ENCODE measurements at regions not wholly inside any gene's neighbourhood (a gene's known extent, or its start where the extent isn't known, plus 50 kb on each side); places are given as distances from the start of the nearest gene placed in this dataset.

DNA sequence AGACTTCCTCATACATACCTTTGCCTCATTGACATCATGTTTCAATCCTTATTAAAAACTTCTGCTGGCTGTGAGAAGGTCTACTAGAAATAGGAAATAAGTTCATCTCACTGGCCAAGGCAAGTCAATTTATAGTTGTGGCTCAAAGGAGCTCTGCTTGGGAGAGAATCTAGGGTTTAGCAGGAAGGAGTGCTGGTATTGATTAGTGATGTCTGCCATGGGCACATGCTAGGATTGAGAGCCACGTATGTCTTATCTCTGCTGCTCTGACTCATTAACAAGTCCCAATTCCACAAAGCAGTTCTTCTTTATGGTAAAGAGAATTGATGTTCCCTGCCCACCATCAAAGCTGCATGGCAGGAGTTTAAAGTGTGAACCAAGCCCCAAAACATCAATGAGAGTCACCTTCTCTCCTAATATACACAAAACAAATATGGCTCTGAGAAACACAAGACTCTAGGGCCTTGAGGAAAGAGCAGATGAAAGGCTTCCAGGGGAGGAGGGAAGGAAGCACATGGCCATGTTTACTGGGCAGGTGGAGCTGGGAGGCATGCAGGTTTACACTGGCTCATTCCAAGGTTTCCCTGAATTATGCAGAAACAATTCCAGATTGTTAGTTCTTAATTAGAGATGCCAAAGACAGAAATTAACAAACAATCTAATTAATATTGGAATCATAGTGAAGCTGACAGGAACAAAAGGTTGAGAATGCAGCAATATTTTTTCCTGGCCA, 931.9 kb upstream of the TMEM132C start:
- no peak for DNase-seq (ENCODE audit: low read depth, low spot score)

DNA sequence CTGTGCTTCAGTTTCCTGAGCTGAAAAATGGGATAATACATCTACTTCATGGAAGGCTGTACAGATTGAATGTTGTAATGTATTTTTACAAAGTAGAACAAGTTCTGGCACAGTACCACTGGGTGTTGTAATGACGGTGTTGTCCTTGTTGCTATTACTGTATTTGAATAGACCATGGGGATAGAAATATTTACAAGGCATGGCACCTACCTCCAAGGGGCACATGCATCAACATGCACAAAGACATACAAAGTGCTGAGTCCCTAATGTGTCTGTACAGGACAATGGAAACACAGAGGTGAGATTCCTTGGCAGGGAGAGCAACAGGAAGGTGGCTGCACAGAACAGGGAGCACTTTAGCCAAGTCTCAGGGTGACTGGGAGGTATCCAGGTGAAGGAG, 930.6 kb upstream of the TMEM132C start:
- no peak for DNase-seq (ENCODE audit: low read depth, low spot score)

DNA sequence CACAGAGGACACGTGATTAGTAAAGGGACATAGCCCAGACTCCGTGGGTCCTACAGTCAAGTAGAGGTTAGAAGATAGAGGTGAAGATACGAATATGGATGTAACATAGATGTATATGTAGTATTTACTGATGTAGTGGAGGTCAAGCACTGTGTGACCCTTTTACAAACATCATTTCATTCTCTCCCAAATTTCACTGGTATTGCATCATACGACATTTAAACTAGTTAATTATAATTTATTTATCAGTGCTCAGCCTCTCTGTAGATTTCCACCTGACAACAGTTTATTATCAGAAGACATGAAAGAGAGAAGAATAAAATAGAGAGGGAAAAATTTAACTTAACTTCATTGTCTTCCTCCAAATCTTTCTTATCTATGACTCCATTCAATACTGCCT, 927.9 kb upstream of the TMEM132C start:
- DNase-seq (ENCODE audit: low read depth, low spot score) = no peak

DNA sequence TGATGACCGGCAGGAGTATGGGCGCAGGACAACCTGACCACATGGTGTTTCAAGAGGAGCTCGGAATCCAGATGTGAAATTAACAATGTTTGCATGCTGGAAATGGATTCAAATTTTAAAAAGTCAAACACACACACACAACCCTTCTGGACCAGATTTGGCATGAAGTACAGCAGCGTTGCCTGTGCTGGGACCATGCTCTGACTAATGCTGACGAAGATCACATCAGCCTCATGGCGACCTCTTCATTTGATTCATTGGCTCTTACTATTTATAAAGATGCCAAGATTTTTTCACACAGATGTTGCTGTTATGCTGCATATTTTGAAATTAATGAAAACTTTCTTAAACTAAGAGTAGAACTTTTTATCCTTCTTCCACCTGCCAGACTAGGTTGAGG, 926.6 kb upstream of the TMEM132C start:
- no peak for DNase-seq (ENCODE audit: low read depth, low spot score)

DNA sequence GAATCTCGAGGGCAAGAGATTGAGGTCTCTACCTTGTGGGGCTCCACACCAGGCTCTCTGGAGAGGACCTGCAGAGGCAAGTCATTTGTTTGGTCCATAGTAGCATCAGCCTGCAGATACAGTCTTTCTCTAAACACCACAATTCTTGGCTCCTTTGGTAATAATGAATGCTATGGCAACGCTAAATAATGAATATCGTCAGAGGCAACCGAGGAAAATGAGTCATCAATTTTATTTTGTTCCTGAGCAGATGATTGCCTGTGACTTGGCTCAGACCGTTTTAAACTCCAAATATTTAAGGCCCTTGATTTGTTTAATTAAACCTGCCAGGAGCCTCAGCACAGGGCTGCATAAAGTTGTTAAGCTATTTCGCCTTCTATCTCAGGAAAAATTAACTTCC, 924.1 kb upstream of the TMEM132C start:
- DNase-seq (ENCODE audit: low read depth, low spot score) = peak; percentile 39

DNA sequence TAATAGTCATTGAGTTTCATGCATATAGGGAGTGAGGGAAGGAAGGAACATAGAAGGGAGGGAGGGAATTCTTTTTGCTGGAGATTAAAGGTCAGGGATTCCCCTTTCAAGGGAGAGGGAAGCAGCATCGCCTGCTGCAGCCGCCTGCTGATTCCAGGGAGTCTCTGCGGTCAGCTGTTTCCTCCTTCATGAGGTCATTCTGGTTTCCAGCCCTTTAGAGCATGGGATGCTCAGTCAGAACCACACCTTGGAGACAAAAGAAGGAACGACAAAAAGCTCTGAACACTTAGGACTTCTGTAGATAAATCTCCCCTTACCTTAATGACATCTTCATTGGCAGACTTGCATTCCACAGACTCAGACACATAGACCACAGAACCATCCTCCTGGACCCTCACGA, 923.0 kb upstream of the TMEM132C start:
- DNase-seq (ENCODE audit: low read depth, low spot score) = no peak

DNA sequence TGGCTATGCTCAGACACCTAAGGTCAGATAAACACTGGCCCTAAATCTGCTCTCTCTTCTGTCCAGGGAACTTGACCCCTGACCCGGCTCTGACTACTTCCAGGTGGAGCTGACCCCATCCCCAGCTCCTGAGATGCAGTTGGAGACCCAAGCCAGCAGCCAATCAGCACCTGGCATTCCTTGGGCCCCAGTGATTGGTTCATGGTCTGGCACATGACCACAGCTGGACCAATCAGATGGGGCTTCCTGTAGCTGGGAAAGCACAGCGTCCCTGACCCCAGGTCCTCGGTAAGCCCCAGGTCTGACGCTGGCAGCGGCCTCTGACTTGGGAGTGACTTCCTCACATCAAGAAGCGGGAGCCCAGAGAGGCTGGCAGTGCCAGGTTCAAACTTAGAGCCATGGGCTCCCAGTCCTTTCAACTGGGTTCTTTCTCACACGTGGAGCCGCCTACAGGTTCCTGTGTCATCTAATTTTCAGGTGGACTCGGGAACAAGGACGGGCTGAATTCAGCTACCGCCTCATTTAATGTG, 915.4 kb upstream of the TMEM132C start:
- DNase-seq (ENCODE audit: low read depth, low spot score) = no peak

DNA sequence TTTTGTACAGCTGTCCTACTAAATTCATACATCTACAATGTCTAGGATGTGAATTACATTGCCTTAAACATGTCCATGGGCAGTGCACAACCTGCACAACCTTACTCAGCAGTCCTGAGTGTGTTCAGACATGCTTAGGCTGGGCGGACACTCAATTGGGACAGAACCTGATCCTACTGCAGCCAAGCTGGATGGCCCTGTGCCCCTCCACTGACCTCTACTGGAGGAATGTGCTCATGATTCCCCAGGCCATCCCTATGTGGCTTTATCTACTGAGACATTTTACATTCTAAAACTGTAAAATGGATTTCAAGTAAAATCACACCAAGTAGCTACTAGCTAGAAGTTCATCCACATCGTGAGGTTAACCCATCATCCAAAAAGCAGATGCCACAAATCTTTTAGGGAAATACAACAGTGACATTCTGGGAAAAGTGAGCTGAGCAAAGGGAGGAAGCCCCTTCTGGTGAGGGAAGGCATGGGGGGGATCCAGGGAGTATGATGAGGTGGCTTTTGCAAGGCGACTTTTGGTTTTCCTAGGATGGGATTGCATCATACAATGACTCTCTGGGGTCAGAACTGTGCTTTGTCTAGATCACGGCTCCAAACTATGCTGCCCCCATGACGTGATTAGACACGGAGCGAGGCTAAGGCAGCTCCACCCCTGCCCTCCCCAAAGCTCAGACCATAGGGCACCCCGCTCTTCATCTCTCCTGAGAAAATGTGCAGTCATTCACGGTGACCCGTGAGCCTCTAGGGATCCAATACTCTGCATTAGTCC, 911.7 kb upstream of the TMEM132C start:
- DNase-seq (ENCODE audit: low read depth, low spot score) = peak; percentile 45

DNA sequence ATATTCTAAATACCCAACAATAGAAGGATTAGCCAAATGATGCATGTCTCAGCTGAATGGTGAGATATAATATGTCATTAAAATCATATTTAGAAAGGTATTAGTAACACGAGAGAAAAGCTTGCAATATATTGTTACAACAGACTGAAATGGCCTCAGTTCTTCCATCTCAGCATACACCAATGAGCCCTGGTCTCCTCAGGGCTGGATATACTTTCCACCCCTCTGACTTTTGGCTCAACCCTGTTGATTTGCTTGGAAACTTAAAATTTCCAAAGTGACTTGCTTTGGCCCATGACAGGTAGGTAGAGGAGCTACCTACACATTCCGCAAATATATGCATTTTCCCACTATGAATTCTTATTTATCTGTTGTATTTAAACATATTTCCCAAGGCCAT, 908.1 kb upstream of the TMEM132C start:
- no peak for DNase-seq (ENCODE audit: low read depth, low spot score)

DNA sequence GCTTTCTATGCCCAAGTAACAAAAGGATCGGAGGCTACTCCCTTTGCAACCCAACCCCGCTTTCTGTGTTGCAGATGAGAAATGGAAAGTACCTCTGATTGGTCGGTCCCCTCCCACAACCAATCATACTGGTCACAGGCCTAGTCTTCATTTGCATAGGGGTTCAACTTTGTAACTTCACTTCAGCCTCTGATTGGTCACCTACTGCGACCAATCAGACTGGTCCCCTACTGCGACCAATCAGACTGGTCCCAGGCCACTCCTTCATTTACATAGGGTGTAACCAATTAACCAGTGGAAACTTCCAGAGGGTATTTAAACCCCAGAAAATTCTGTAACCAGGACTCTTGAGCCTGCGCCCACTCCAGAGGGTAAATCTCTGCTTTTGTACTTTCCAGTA, 906.4 kb upstream of the TMEM132C start:
- DNase-seq (ENCODE audit: low read depth, low spot score) = no peak

DNA sequence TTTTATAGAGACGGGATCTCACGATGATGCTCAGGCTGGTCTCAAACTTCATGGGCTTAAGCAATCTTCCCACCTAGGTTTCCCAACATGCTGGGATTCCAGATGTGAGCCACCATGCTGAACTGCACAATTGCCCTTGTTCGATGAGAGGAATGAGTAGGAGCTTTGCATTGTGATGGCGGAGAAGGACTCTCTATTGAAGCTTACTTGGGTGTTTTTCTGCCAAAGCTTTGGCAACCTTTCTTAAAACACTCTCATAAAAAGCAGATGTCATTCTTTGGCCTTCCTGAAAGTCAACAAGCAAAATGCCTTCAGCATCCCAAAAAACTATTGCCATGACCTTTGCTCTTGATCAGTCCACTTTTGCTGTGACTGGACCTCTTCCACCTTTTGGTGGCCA, 904.8 kb upstream of the TMEM132C start:
- DNase-seq (ENCODE audit: low read depth, low spot score) = no peak

DNA sequence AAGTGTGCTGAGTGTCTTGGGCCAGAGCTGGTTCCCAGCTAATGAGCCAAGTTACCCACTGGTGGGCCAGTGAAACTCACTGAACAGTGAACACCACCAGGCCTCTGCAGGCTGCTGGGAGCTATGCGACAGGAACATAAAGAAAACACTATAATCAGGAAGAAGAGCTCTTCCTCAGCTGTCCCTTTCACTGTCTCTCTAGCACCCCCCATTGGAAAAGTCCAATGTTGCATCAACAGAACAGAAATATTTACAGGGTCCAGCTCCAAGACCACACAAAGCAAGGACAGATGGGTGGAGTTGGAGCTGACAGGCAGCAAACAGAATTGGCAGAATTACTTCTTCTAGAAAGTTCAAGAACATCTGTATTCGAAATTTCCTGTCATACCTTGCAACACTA, 903.6 kb upstream of the TMEM132C start:
- no peak for DNase-seq (ENCODE audit: low read depth, low spot score)

DNA sequence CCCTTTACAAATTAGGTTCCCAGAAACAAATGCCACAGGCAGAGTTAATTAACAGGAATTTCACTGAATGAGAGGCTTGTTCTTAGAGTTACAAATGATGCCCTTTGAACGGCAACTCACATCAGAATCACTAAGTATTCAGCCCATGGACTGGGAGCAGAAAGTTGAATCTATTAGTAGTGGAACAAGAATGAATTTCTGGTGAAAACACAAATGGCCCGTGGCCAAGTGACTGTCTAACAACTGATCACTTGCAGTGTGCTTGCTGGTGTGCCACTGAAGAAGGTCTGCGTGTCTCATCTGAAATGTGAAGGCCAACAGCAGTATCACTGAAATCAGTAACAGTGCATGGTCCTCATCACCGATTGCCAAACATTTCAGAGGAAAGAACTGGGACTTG, 893.4 kb upstream of the TMEM132C start:
- DNase-seq (ENCODE audit: low read depth, low spot score) = no peak

DNA sequence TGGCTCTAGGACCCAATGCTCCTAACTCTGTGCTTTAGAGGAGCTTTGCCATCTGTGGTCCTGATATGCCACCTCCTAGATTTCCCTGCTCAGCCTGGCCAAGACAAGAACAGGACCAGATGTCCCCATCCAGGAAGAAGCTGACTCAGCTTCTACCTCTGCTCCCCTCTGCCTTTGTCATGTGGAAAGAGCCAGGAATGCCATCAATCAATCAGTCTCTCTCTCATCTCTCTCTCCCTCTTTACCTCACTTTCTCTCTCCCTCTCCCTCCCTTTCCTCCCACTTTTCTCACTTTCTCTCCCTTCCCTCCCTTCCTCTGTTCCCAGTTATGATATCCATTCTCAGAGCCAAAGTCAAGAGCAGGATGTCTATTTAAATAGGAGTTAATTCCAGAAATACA, 892.5 kb upstream of the TMEM132C start:
- DNase-seq (ENCODE audit: low read depth, low spot score) = no peak

DNA sequence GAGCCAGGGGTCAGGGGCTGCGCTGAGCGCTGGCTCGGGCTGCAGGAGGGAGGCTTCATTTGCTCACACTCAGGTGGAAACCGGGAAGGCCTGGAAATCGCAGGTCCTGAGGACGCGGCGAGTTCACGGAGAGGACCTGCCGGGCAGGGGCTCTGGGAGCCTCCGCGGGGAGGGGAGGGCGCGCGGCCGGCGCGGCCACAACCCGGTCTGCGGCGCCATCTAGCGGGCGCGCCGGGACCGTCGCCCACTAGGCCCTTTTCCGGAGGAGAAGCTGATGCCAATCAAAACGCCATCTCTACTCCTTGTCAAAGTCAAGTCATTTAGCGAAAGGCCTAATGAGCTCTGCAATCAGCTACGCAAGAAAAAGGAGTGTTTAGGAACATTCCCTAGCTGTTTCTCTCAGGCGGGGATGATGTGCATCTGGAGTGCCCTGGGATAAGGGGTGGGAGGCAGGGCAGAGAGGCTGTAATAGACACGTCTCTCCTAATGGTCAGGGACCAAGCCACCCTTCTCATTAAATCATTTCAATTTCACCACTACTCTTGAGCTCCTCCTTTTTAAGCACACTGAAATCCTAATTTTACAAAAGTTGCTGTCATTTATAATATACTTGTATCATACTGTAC, 885.8 kb upstream of the TMEM132C start:
- DNase-seq (ENCODE audit: low read depth, low spot score) = peak; percentile 83

DNA sequence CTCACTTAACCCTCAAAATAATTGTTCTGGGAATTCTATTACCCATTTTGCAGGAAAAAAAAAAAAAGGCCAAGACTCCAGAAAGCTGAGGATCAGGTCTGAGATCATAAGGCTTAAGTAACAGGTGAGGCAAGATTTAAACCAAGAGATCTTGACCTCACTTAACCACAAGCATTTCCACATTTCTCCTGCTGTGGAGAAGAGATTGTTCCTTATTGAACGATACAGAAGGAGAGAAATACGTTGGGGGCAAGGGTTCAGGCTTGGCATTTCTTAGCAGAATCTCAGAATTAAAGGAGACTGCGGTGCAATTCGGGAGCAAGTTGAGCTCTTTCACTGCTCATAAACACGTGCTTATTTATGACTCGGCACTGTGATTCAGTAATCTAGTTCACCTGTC, 885.3 kb upstream of the TMEM132C start:
- DNase-seq (ENCODE audit: low read depth, low spot score) = no peak

DNA sequence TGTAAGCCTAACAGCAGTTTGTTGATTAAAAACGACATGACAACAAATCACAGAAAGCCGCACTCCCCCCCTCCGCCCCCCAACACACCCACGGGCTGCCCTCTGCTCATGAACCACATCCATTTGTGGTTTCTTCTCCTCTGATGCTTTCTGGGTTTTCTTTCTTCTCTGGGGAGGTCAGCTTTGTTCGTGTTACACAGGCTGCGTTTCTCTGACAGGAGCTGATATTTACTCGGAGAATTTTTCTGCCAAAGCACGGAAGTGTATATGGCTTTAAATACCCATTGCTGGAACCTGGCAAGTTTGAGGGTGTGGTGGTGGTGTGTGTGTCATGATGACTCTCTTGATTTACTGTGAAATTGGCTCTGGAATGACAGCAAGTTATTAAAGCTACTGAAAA, 883.7 kb upstream of the TMEM132C start:
- peak; percentile 77 for DNase-seq (ENCODE audit: low read depth, low spot score)

DNA sequence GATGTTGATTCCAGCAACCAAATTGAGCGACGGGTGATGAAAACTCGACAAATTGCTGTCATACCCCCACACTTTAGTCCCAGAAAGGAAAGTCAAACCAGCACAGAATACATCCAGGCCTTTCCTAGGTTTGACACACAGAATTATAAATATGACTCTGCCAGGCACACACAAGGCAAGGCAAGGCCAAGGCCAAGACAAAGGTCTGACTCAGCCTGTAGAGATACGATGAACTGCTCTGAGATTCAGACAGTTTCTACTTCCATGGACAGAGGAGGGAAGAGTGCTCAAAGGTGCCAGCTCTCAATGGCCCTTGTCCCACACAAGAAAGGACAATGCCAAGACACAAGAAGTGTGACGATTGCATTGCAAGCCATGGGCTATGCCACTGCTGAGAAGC, 880.2 kb upstream of the TMEM132C start:
- DNase-seq (ENCODE audit: low read depth, low spot score) = no peak

DNA sequence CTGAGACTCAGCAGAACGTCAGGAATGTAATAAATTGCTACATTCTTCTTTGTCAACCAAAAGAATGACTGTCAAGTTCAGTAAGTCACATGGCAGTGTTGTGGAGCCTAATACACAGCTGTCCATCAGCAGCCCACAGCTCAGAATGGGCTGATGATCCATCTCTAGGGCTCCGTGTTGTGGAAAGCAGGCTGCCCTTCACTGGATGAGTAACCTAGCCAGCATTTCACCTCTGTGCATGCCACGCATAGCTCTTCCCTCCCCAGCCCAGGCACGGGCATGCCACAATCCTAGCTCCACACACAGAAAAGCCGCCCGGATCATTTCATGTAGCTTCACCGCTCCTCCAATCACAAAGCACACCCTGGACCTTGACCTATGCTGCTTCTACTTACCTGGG, 878.0 kb upstream of the TMEM132C start:
- peak; percentile 74 for DNase-seq (ENCODE audit: low read depth, low spot score)

DNA sequence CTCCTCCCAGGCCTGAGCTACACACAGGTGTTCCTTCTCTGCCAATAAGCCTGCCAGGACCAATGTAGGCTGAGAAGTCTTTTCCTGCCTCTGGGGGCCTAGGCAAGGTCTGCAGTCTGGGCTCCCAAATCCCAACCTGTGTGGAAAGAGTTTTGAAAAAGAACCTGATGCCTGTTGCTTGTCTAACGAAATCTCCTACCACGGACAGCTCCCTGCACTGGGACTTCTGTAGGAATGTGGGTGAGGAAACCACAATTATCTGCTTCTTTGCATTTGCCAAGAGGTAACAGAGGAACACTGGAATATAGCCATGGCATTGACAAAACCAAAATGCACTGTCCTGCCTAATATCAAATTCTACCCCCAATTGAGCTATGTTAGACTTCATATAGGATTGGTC, 877.0 kb upstream of the TMEM132C start:
- peak; percentile 91 for DNase-seq (ENCODE audit: low read depth, low spot score)

DNA sequence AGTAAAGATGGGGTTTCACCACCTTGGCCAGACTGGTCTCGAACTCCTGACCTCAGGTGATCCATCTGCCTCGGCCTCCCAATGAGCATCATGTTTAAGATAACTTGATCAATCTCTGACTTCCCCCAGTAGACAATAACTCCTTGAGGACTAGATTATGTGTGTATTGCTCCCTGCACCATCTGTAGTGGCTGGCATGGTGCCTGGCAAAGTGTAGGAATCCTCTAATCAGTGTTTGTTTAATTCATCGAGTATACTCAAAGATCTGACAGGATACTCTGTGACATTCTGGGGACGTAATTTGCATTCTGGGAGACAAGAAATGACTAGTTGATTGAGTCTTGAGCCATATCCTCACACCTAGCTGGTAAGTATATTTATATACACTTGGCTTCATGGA, 873.5 kb upstream of the TMEM132C start:
- DNase-seq (ENCODE audit: low read depth, low spot score) = no peak

DNA sequence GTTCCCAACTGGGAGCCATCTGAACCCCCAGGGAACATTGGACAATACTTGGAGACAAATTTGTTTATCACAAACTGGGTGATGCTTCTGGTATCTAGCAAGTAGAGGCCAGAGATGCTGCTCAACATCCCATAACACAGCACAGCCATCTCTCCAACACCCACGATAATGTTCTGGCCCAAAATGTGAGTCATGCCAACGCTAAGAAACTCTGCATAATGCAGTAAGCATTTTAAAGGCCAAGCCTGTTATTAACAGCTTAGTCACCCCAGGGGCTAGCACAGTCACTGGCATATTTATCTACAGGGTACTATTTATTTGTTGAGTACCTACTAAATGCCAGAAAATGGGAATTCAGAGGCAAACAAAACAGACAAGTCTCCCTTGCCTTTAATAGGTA, 873.1 kb upstream of the TMEM132C start:
- DNase-seq (ENCODE audit: low read depth, low spot score) = peak; percentile 69

DNA sequence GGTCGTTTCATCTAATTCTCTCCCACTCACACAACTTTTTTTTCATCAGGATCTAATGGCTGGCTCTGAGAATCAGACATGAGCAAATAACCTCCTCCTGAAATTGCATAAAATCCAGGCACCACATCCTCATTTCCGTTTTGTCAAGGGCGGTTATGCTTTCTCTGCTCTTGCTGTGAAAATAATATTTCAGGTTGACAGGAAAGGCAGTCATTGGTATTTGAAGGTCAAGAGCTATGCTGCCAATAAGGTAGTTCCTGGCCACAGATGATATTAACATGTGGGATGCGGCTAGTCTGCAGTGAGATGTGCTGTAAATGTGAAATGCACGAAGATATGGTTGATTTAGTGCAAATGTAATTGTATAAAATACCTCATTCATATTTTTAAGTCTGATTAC, 870.2 kb upstream of the TMEM132C start:
- no peak for DNase-seq (ENCODE audit: low read depth, low spot score)
